ENCODE measurements at regions not wholly inside any gene's neighbourhood (a gene's known extent, or its start where the extent isn't known, plus 50 kb on each side); places are given as distances from the start of the nearest gene placed in this dataset.

DNA sequence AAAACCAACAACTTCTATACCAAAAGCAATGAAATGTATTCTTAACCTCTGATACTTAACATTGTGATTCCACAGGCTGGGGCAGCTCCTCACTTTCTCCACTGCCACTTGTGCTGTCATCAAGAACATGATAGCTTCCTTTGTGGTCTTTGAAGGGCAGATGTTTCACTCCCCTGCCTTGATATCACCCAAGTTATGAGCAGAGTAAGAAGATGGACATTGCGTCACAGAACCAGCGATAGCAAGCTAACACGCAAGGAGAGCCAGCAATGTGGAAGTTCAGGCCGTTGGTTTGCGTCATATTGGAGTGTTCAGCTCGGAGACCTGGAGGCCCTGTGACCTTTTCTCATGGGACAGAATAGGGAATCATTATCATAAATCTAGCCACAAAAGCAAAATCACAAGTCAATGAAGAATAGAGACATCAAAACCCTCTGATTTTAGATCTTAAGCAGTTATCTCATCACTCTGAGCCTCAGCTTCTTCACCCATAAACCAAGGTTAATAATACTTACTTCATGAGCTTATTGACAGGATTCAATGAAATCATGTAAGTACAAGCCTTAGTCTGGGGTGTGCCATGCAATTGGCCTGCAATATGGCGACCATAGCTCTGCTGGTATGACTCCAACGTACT is 183.8 kb upstream of the THBS1 start:
- Histone ChIP-seq H3K4me3 (no peak overlapping the region), H3K27ac (no peak overlapping the region), H3K4me1 (peaks cover 0 to 23% (median 0%) of the 10 kb centered on the region in 4 donors), H3K36me3 (no peaks in the 10 kb centered on the region), H3K27me3 (no peaks in the 10 kb centered on the region), H3K9me3 (no peaks in the 10 kb centered on the region)
- TF ChIP-seq POLR2A (IDR thresholded peaks at IDR 0.05) (no peak), CTCF (IDR thresholded peaks at IDR 0.05) (no peak)
- peak in 1 of 3 donors; percentile 49 for DNase-seq

- H3K36me3 ChIP-seq = no peaks in the 10 kb centered on the region
- H3K4me3 ChIP-seq = no peak overlapping the region
- DNase-seq = no peak
- no peaks in the 10 kb centered on the region for H3K27me3 ChIP-seq
- no peaks in the 10 kb centered on the region for H3K9me3 ChIP-seq
- peaks cover 0 to 23% (median 0%) of the 10 kb centered on the region in 4 donors for H3K4me1 ChIP-seq
- TF ChIP-seq CTCF (IDR thresholded peaks at IDR 0.05) (no peak), POLR2A (IDR thresholded peaks at IDR 0.05) (no peak)
- H3K27ac ChIP-seq = no peak overlapping the region
Measured at GRCh38 chr15:39397883-39398282, 183.0 kb upstream of the THBS1 start.

DNA sequence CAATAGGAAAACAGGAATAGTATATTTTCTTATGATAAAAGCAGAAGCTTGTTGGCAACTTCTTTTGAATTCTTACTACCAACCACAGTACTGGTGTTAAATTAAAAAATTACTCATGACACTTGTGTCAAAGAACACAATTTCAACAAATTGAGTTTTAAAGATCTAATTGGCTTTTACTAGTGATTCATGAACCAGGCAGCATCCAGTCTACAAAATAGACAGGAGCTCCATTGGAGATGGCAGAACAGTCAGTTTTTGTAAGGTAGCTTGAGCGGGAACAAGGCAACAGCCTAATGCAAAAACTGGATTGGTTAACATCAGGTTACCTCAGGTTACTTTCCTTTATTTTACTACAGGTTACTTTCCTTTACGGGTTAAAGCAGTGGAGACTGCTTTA is 181.3 kb upstream of the THBS1 start:
- H3K27me3 ChIP-seq = no peaks in the 10 kb centered on the region
- no peak for DNase-seq
- TF ChIP-seq POLR2A (IDR thresholded peaks at IDR 0.05) (no peak), CTCF (IDR thresholded peaks at IDR 0.05) (no peak)
- no peaks in the 10 kb centered on the region for H3K36me3 ChIP-seq
- H3K4me1 ChIP-seq = peaks cover 0 to 10% (median 0%) of the 10 kb centered on the region in 4 donors
- H3K4me3 ChIP-seq = no peak overlapping the region
- no peaks in the 10 kb centered on the region for H3K9me3 ChIP-seq
- no peak overlapping the region for H3K27ac ChIP-seq

- Histone ChIP-seq H3K27ac (no peak overlapping the region), H3K4me1 (peaks cover 0 to 6% (median 0%) of the 10 kb centered on the region in 4 donors), H3K9me3 (no peaks in the 10 kb centered on the region), H3K4me3 (no peak overlapping the region), H3K36me3 (no peaks in the 10 kb centered on the region), H3K27me3 (no peaks in the 10 kb centered on the region)
- no peak for DNase-seq
- no peak for TF ChIP-seq CTCF (IDR thresholded peaks at IDR 0.05)
- no peak for TF ChIP-seq POLR2A (IDR thresholded peaks at IDR 0.05)
Measured at GRCh38 chr15:39400002-39400401, 180.9 kb upstream of the THBS1 start.

DNA sequence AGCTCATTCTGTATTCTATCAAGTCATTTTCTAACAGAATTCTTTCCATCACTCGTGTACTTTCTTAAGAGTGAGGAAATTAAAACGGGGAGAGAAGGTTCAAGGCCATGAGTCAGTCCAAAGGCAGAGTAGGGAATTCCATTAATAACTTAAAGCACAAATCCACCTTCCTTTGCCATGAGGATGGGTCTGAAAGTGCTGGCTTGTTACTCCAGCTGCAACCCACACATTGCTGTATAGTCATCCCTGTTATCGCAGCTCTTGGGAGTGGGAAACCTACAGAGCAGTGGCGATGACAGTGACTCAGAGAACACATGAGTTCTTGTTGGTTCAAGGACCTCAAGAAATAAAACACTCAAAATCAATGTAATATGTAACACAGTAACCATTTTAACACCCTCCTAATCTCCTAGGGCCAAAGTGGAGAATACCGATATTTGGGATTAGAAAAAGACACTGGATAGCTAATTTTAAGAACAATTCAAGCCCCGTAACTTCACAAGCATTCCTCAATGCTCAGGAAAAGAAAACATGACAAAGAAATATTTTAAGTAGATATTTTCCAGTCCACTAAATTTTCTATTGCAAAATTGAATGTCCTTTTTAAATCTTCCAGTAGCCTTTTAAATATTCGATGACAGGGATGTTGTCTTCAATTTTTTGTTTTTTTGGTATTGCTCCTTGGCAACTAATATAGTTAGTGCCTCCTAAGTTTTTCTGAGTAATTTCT is 179.9 kb upstream of the THBS1 start:
- no peaks in the 10 kb centered on the region for H3K9me3 ChIP-seq
- H3K27ac ChIP-seq = no peak overlapping the region
- no peaks in the 10 kb centered on the region for H3K36me3 ChIP-seq
- DNase-seq = no peak
- no peak for TF ChIP-seq CTCF (IDR thresholded peaks at IDR 0.05)
- TF ChIP-seq POLR2A (IDR thresholded peaks at IDR 0.05) = no peak
- no peaks in the 10 kb centered on the region for H3K27me3 ChIP-seq
- H3K4me3 ChIP-seq = no peak overlapping the region
- no peaks in the 10 kb centered on the region for H3K4me1 ChIP-seq
